ENCODE measurements at regions not wholly inside any gene's neighbourhood (a gene's known extent, or its start where the extent isn't known, plus 50 kb on each side); places are given as distances from the start of the nearest gene placed in this dataset.

- TF ChIP-seq CTCF (IDR thresholded peaks at IDR 0.05; ENCODE audit: unreplicated experiment) = no peak
- Mint-ChIP-seq H3K27ac (no peak overlapping the region), H3K36me3 (peaks cover 19% of the 10 kb centered on the region), H3K27me3 (ENCODE audit: low read depth) (no peaks in the 10 kb centered on the region), H3K9me3 (peaks cover 20% of the 10 kb centered on the region), H3K4me3 (no peak overlapping the region), H3K4me1 (no peaks in the 10 kb centered on the region)
- DNase-seq (ENCODE audit: low spot score in 2 of 2, unreplicated experiment in 2 of 2) = no peak
These were observed 263.9 kb upstream of the NR4A3 start for GRCh38 chr9:99557816-99558215.

- Mint-ChIP-seq H3K4me3 (no peak overlapping the region), H3K27me3 (ENCODE audit: low read depth) (peaks cover 2% of the 10 kb centered on the region), H3K27ac (no peak overlapping the region), H3K4me1 (no peaks in the 10 kb centered on the region), H3K9me3 (peaks cover 12% of the 10 kb centered on the region), H3K36me3 (peaks cover 5% of the 10 kb centered on the region)
- no peak for DNase-seq (ENCODE audit: low spot score in 2 of 2, unreplicated experiment in 2 of 2)
- no peak for TF ChIP-seq CTCF (IDR thresholded peaks at IDR 0.05; ENCODE audit: unreplicated experiment)
These were observed 261.9 kb upstream of the NR4A3 start for GRCh38 chr9:99559776-99560175.

GRCh38 chr9:99560561-99560960 lies 261.1 kb upstream of the NR4A3 start:
- TF ChIP-seq CTCF (IDR thresholded peaks at IDR 0.05; ENCODE audit: unreplicated experiment) = no peak
- peaks cover 2% of the 10 kb centered on the region for H3K27me3 Mint-ChIP-seq (ENCODE audit: low read depth)
- H3K9me3 Mint-ChIP-seq = peaks cover 12% of the 10 kb centered on the region
- no peaks in the 10 kb centered on the region for H3K4me1 Mint-ChIP-seq
- DNase-seq (ENCODE audit: low spot score in 2 of 2, unreplicated experiment in 2 of 2) = no peak
- peaks cover 5% of the 10 kb centered on the region for H3K36me3 Mint-ChIP-seq
- H3K27ac Mint-ChIP-seq = no peak overlapping the region
- H3K4me3 Mint-ChIP-seq = no peak overlapping the region

GRCh38 chr9:99561509-99561917 lies 260.2 kb upstream of the NR4A3 start:
- Mint-ChIP-seq H3K4me1 (no peaks in the 10 kb centered on the region), H3K27ac (no peak overlapping the region), H3K36me3 (peaks cover 5% of the 10 kb centered on the region), H3K9me3 (peaks cover 12% of the 10 kb centered on the region), H3K27me3 (ENCODE audit: low read depth) (peaks cover 8% of the 10 kb centered on the region), H3K4me3 (no peak overlapping the region)
- no peak for TF ChIP-seq CTCF (IDR thresholded peaks at IDR 0.05; ENCODE audit: unreplicated experiment)
- DNase-seq (ENCODE audit: low spot score in 2 of 2, unreplicated experiment in 2 of 2) = no peak

GRCh38 chr9:99561961-99562565 lies 259.6 kb upstream of the NR4A3 start:
- H3K9me3 Mint-ChIP-seq = peaks cover 12% of the 10 kb centered on the region
- peaks cover 5% of the 10 kb centered on the region for H3K36me3 Mint-ChIP-seq
- no peak for DNase-seq (ENCODE audit: low spot score in 2 of 2, unreplicated experiment in 2 of 2)
- H3K4me3 Mint-ChIP-seq = no peak overlapping the region
- H3K4me1 Mint-ChIP-seq = no peaks in the 10 kb centered on the region
- no peak overlapping the region for H3K27ac Mint-ChIP-seq
- peaks cover 11% of the 10 kb centered on the region for H3K27me3 Mint-ChIP-seq (ENCODE audit: low read depth)
- no peak for TF ChIP-seq CTCF (IDR thresholded peaks at IDR 0.05; ENCODE audit: unreplicated experiment)

GRCh38 chr9:99563364-99563763 lies 258.3 kb upstream of the NR4A3 start:
- Mint-ChIP-seq H3K9me3 (peaks cover 4% of the 10 kb centered on the region), H3K27me3 (ENCODE audit: low read depth) (peaks cover 17% of the 10 kb centered on the region), H3K27ac (no peak overlapping the region), H3K4me1 (no peaks in the 10 kb centered on the region), H3K4me3 (no peak overlapping the region), H3K36me3 (no peaks in the 10 kb centered on the region)
- no peak for TF ChIP-seq CTCF (IDR thresholded peaks at IDR 0.05; ENCODE audit: unreplicated experiment)
- no peak for DNase-seq (ENCODE audit: low spot score in 2 of 2, unreplicated experiment in 2 of 2)
